A673 (cell line): ENCODE measurements at regions not wholly inside any gene's neighbourhood (a gene's known extent, or its start where the extent isn't known, plus 50 kb on each side); places are given as distances from the start of the nearest gene placed in this dataset.
"Not testable (repeated sequence)": the region's sequence is repeated elsewhere in the genome, so short reads cannot be mapped to it uniquely, and the experiment has no call there.

Source experiments
- BruUV-seq: library from RNA; stranded (reverse); fragments of 400-500 nt; replicated peaks from 2 replicates; lab custom pipeline; 2021; lab: Mats Ljungman, UMichigan
- CTCF ChIA-PET: fragments of 300-600 bp; sonication (Branson Sonifier 250); formaldehyde crosslinking; loops from one replicate; lab custom pipeline; 2022; ENCODE audit warnings: antibody characterized with exemption; lab: Charles Lee
- POLR2A ChIA-PET: fragments of 300-600 bp; sonication (Branson Sonifier 250); formaldehyde crosslinking; loops from one replicate; lab custom pipeline; 2022; ENCODE audit warnings: antibody characterized with exemption; ENCODE audit not compliant: low non-redundant PET; lab: Charles Lee
- DNase-seq: peaks from one replicate; pipeline ENCODE4 v3.0.0-alpha.2; 2015; ENCODE audit warnings: low spot score
- H3K27ac ChIP-seq: fragments of 200-600 bp; sonication (generic); 2 replicates; pipeline ENCODE4 v1.5.1; 2016; ENCODE audit warnings: mixed run types, low read depth, mild to moderate bottlenecking, mixed read lengths, antibody characterized with exemption, low read length; ENCODE audit not compliant: poor library complexity, severe bottlenecking
- H3K27me3 ChIP-seq: fragments of 200-600 bp; sonication (generic); replicated peaks from 2 replicates; pipeline ENCODE4 v1.6.1; 2017; ENCODE audit warnings: mixed run types, low read depth, mild to moderate bottlenecking, mixed read lengths, antibody characterized with exemption, low read length; ENCODE audit not compliant: insufficient read depth, poor library complexity
- H3K36me3 ChIP-seq: fragments of 200-600 bp; sonication (generic); 2 replicates; pipeline ENCODE4 v1.6.1; 2016; ENCODE audit warnings: mixed run types, mild to moderate bottlenecking, mixed read lengths, antibody characterized with exemption, low read length; ENCODE audit not compliant: insufficient read depth, poor library complexity, severe bottlenecking
- H3K4me1 ChIP-seq: fragments of 200-600 bp; sonication (generic); 2 replicates; pipeline ENCODE4 v1.6.1; 2017; ENCODE audit warnings: mixed run types, mild to moderate bottlenecking, mixed read lengths, antibody characterized with exemption, low read length; ENCODE audit not compliant: insufficient read depth, poor library complexity, severe bottlenecking
- H3K4me3 ChIP-seq: fragments of 200-600 bp; sonication (generic); 2 replicates; pipeline ENCODE4 v1.5.1; 2016; ENCODE audit warnings: low read depth, mixed run types, mild to moderate bottlenecking, mixed read lengths, low read length; ENCODE audit not compliant: poor library complexity, severe bottlenecking
- H3K9me3 ChIP-seq: fragments of 200-600 bp; sonication (generic); 2 replicates; pipeline ENCODE4 v1.6.1; 2016; ENCODE audit warnings: mixed run types, low read depth, mild to moderate bottlenecking, mixed read lengths, antibody characterized with exemption, low read length; ENCODE audit not compliant: poor library complexity, severe bottlenecking
- intact Hi-C: fragments of 100-400 bp; cut with micrococcal nuclease; formaldehyde crosslinking; loops from one replicate; pipeline ENCODE4 v1.10.0; 2022; ENCODE audit not compliant: unreplicated experiment

- H3K9me3 ChIP-seq, H3K4me1 ChIP-seq, intact Hi-C loops, H3K27me3 ChIP-seq, DNase-seq, CTCF ChIA-PET, POLR2A ChIA-PET, BruUV-seq, H3K27ac ChIP-seq, H3K4me3 ChIP-seq, H3K36me3 ChIP-seq: not testable (repeated sequence)
Measured at GRCh38 chr22:10526079-10526478, 5001.9 kb upstream of the OR11H1 start.

GRCh38 chr22:10531141-10531540, 4996.9 kb upstream of the OR11H1 start:
- intact Hi-C loops, DNase-seq, H3K27ac ChIP-seq, H3K9me3 ChIP-seq, POLR2A ChIA-PET, CTCF ChIA-PET, BruUV-seq, H3K27me3 ChIP-seq, H3K4me1 ChIP-seq, H3K4me3 ChIP-seq, H3K36me3 ChIP-seq: not testable (repeated sequence)

- H3K4me3 ChIP-seq, DNase-seq, POLR2A ChIA-PET, BruUV-seq, H3K9me3 ChIP-seq, H3K27me3 ChIP-seq, H3K4me1 ChIP-seq, intact Hi-C loops, H3K36me3 ChIP-seq, H3K27ac ChIP-seq, CTCF ChIA-PET: not testable (repeated sequence)
Measured at GRCh38 chr22:10572531-10572930, 4955.5 kb upstream of the OR11H1 start.

- DNase-seq, H3K27ac ChIP-seq, H3K27me3 ChIP-seq, intact Hi-C loops, BruUV-seq, POLR2A ChIA-PET, H3K9me3 ChIP-seq, H3K4me1 ChIP-seq, H3K36me3 ChIP-seq, CTCF ChIA-PET, H3K4me3 ChIP-seq: not testable (repeated sequence)
Measured at GRCh38 chr22:10601071-10601470, 4926.9 kb upstream of the OR11H1 start.

- H3K36me3 ChIP-seq, H3K4me3 ChIP-seq, POLR2A ChIA-PET, H3K27ac ChIP-seq, DNase-seq, BruUV-seq, CTCF ChIA-PET, H3K4me1 ChIP-seq, H3K9me3 ChIP-seq, H3K27me3 ChIP-seq, intact Hi-C loops: not testable (repeated sequence)
Measured at GRCh38 chr22:10631961-10632360, 4896.0 kb upstream of the OR11H1 start.

GRCh38 chr22:10635341-10635740, 4892.7 kb upstream of the OR11H1 start:
- DNase-seq, H3K4me3 ChIP-seq, POLR2A ChIA-PET, H3K27me3 ChIP-seq, H3K27ac ChIP-seq, H3K9me3 ChIP-seq, BruUV-seq, H3K36me3 ChIP-seq, intact Hi-C loops, CTCF ChIA-PET, H3K4me1 ChIP-seq: not testable (repeated sequence)

GRCh38 chr22:10662818-10663217, 4865.2 kb upstream of the OR11H1 start:
- H3K9me3 ChIP-seq, intact Hi-C loops, BruUV-seq, DNase-seq, H3K27me3 ChIP-seq, POLR2A ChIA-PET, H3K4me3 ChIP-seq, CTCF ChIA-PET, H3K36me3 ChIP-seq, H3K4me1 ChIP-seq, H3K27ac ChIP-seq: not testable (repeated sequence)

- DNase-seq, H3K27ac ChIP-seq, H3K27me3 ChIP-seq, H3K4me1 ChIP-seq, H3K36me3 ChIP-seq, BruUV-seq, H3K9me3 ChIP-seq, intact Hi-C loops, CTCF ChIA-PET, H3K4me3 ChIP-seq, POLR2A ChIA-PET: not testable (repeated sequence)
Measured at GRCh38 chr22:10673065-10673464, 4854.9 kb upstream of the OR11H1 start.
